LNCaP clone FGC (cell line): ENCODE measurements at regions not wholly inside any gene's neighbourhood (a gene's known extent, or its start where the extent isn't known, plus 50 kb on each side); places are given as distances from the start of the nearest gene placed in this dataset.
"Not testable (repeated sequence)": the region's sequence is repeated elsewhere in the genome, so short reads cannot be mapped to it uniquely, and the experiment has no call there.

ENCODE experiments used
- DNase-seq: peaks from one replicate; pipeline ENCODE4 v3.0.0-alpha.2; 2011; ENCODE audit warnings: low read depth
- H3K4me3 ChIP-seq: 2 replicates; pipeline ENCODE4 v1.5.1; 2011; ENCODE audit warnings: mild to moderate bottlenecking, low read depth, low read length, control low read depth
- CTCF ChIP-seq: IDR thresholded peaks from 2 replicates; pipeline ENCODE4 v1.5.1; 2012; ENCODE audit warnings: mild to moderate bottlenecking; ENCODE audit not compliant: control insufficient read depth, insufficient read depth; ENCODE audit errors: extremely low read depth

GRCh38 chr1:3996846-3997705 lies 97.0 kb upstream of the C1orf174 start:
- no peak overlapping the region for H3K4me3 ChIP-seq
- DNase-seq, result no peak
- no peak for TF ChIP-seq CTCF

GRCh38 chr1:3998086-3998485 lies 98.0 kb upstream of the C1orf174 start:
- DNase-seq, result no peak
- TF ChIP-seq CTCF, result no peak
- no peak overlapping the region for H3K4me3 ChIP-seq

- H3K4me3 ChIP-seq, DNase-seq: not testable (repeated sequence)
Measured at GRCh38 chr1:3999514-3999913, 99.4 kb upstream of the C1orf174 start.

- TF ChIP-seq CTCF, result no peak
- no peak overlapping the region for H3K4me3 ChIP-seq
- no peak for DNase-seq
Measured at GRCh38 chr1:3999941-4000735, 100.1 kb upstream of the C1orf174 start.

- TF ChIP-seq CTCF, result no peak
- no peak overlapping the region for H3K4me3 ChIP-seq
- no peak for DNase-seq
Measured at GRCh38 chr1:4000811-4001251, 100.8 kb upstream of the C1orf174 start.

- no peak for DNase-seq
- no peak for TF ChIP-seq CTCF
- H3K4me3 ChIP-seq, result no peak overlapping the region
Measured at GRCh38 chr1:4001461-4001860, 101.4 kb upstream of the C1orf174 start.

GRCh38 chr1:4002061-4002521 lies 102.0 kb upstream of the C1orf174 start:
- H3K4me3 ChIP-seq, result no peak overlapping the region
- no peak for TF ChIP-seq CTCF
- no peak for DNase-seq
